SK-N-SH (cell line): ENCODE measurements at regions not wholly inside any gene's neighbourhood (a gene's known extent, or its start where the extent isn't known, plus 50 kb on each side); places are given as distances from the start of the nearest gene placed in this dataset.

Source experiments
- CTCF ChIA-PET: fragments of 300-600, 350-600 bp; formaldehyde crosslinking; extraction: SDS; loops from one replicate; lab custom pipeline; 2021; lab: Yijun Ruan, JAX
- POLR2A ChIA-PET: fragments of 350-600 bp; sonication (Branson Sonifier 250); formaldehyde crosslinking; extraction: SDS; loops from one replicate; lab custom pipeline; 2020; ENCODE audit warnings: antibody characterized with exemption, inconsistent platforms; lab: Yijun Ruan, JAX
- DNase-seq: peaks from one replicate; pipeline ENCODE4 v3.0.0; 2012
- H2AFZ ChIP-seq: fragments of 200-600 bp; sonication (generic); 2 replicates; pipeline ENCODE4 v1.8.1; 2016; ENCODE audit warnings: antibody characterized with exemption, mild to moderate bottlenecking, low read depth
- H3F3A ChIP-seq: fragments of 200-600 bp; sonication (generic); replicated peaks from 2 replicates; pipeline ENCODE3; 2016; ENCODE audit warnings: antibody characterized with exemption, mild to moderate bottlenecking; ENCODE audit not compliant: insufficient read depth
- H3K27ac ChIP-seq, 2 experiments: fragments of 200-500 bp in 1 of 2; fragments of 200-600 bp in 1 of 2; sonication (Bioruptor generic) in 1 of 2; sonication (generic), shearing (Covaris generic) in 1 of 2; 2 replicates each; pipeline versions ENCODE4 v1.5.1 to v1.6.1; 2014 to 2016; ENCODE audit warnings: low read depth in 2 of 2, inconsistent platforms in 1 of 2, low read length in 1 of 2, mild to moderate bottlenecking in 1 of 2, mixed read lengths in 1 of 2
- H3K27me3 ChIP-seq: fragments of 200-600 bp; sonication (generic), shearing (Covaris generic); 2 replicates; pipeline ENCODE4 v1.6.1; 2016; ENCODE audit warnings: mixed run types; ENCODE audit not compliant: insufficient read depth
- H3K36me3 ChIP-seq, 2 experiments: fragments of 200-500 bp in 1 of 2; fragments of 200-600 bp in 1 of 2; sonication (Bioruptor generic) in 1 of 2; sonication (generic) in 1 of 2; replicated peaks in 1 of 2; 2 replicates each; pipeline versions ENCODE3 to v1.5.1; 2014 to 2016; ENCODE audit warnings: low read length in 1 of 2, mild to moderate bottlenecking in 1 of 2; ENCODE audit not compliant: insufficient read depth in 2 of 2, control insufficient read depth in 1 of 2
- H3K4me1 ChIP-seq, 2 experiments: fragments of 200-500 bp in 1 of 2; fragments of 200-600 bp in 1 of 2; sonication (Bioruptor generic) in 1 of 2; sonication (generic), shearing (Covaris generic) in 1 of 2; 2 replicates each; pipeline versions ENCODE4 v1.5.1 to v1.6.1; 2014 to 2016; ENCODE audit warnings: low read depth in 1 of 2, low read length in 1 of 2, mixed run types in 1 of 2; ENCODE audit not compliant: insufficient read depth in 2 of 2, control insufficient read depth in 1 of 2
- H3K4me2 ChIP-seq: fragments of 200-600 bp; sonication (generic), shearing (Covaris generic); 2 replicates; pipeline ENCODE4 v1.6.1; 2017; ENCODE audit warnings: mixed run types
- H3K4me3 ChIP-seq, 2 experiments: fragments of 200-500 bp in 1 of 2; fragments of 200-600 bp in 1 of 2; sonication (Bioruptor generic) in 1 of 2; sonication (generic), shearing (Covaris generic) in 1 of 2; 2 replicates each; pipeline versions ENCODE4 v1.5.1 to v1.8.1; 2014 to 2016; ENCODE audit warnings: low read depth in 2 of 2, inconsistent platforms in 1 of 2, low read length in 1 of 2, mild to moderate bottlenecking in 1 of 2, mixed read lengths in 1 of 2, moderate library complexity in 1 of 2
- H3K79me2 ChIP-seq: fragments of 200-600 bp; sonication (generic); 2 replicates; pipeline ENCODE4 v1.8.1; 2017; ENCODE audit warnings: mild to moderate bottlenecking; ENCODE audit not compliant: insufficient read depth
- H3K9ac ChIP-seq: fragments of 200-600 bp; sonication (generic); 2 replicates; pipeline ENCODE4 v1.6.1; 2017; ENCODE audit warnings: mixed run types
- H3K9me2 ChIP-seq: fragments of 200-600 bp; sonication (generic); 2 replicates; pipeline ENCODE4 v1.6.1; 2017; ENCODE audit warnings: mixed run types
- H3K9me3 ChIP-seq: fragments of 200-600 bp; sonication (generic); 2 replicates; pipeline ENCODE4 v1.6.1; 2017; ENCODE audit warnings: mixed run types, mild to moderate bottlenecking, moderate library complexity
- H4K20me1 ChIP-seq: fragments of 200-600 bp; sonication (generic); 2 replicates; pipeline ENCODE4 v1.6.1; 2017; ENCODE audit warnings: mild to moderate bottlenecking, mixed run types; ENCODE audit not compliant: insufficient read depth
- FOSL2 ChIP-seq: IDR thresholded peaks from 2 replicates; pipeline ENCODE4 v1.4.0; 2012; ENCODE audit warnings: low read depth, mild to moderate bottlenecking, moderate library complexity, borderline replicate concordance
- GABPA ChIP-seq: IDR thresholded peaks from 2 replicates; pipeline ENCODE4 v1.4.0; 2012; ENCODE audit warnings: low read depth, mild to moderate bottlenecking
- IRF3 ChIP-seq: fragments of 150-350 bp; IDR thresholded peaks from 2 replicates; pipeline ENCODE4 v1.6.1; 2016; ENCODE audit warnings: mild to moderate bottlenecking, low read depth, low read length
- JUND ChIP-seq: IDR thresholded peaks from 2 replicates; pipeline ENCODE4 v1.4.0; 2012
- NFIC ChIP-seq: IDR thresholded peaks from 2 replicates; pipeline ENCODE4 v1.4.0; 2012; ENCODE audit warnings: borderline replicate concordance
- PBX3 ChIP-seq: IDR thresholded peaks from 2 replicates; pipeline ENCODE4; 2012
- RAD21 ChIP-seq: IDR thresholded peaks from 2 replicates; pipeline ENCODE4 v1.6.1; 2012; ENCODE audit warnings: mild to moderate bottlenecking, low read length
- REST ChIP-seq: IDR thresholded peaks from 2 replicates; pipeline ENCODE4 v1.6.1; 2012; ENCODE audit warnings: mild to moderate bottlenecking, low read depth, low read length, moderate library complexity
- SIN3A ChIP-seq: IDR thresholded peaks from 2 replicates; pipeline ENCODE4 v1.6.1; 2012; ENCODE audit warnings: low read depth, mild to moderate bottlenecking, low read length, moderate library complexity, borderline replicate concordance
- TCF12 ChIP-seq: IDR thresholded peaks from 2 replicates; pipeline ENCODE4 v1.4.0; 2012
- TEAD4 ChIP-seq: IDR thresholded peaks from 2 replicates; pipeline ENCODE4 v1.4.0; 2012; ENCODE audit warnings: mild to moderate bottlenecking, borderline replicate concordance; ENCODE audit not compliant: insufficient read depth
- ZBTB33 ChIP-seq: IDR thresholded peaks from 2 replicates; pipeline ENCODE4 v1.4.0; 2012; ENCODE audit warnings: low read depth, borderline replicate concordance
- WGBS: methylation state at CpG from one replicate; pipeline ENCODE4 v1.1.6; 2017; ENCODE audit warnings: low lambda C conversion rate; 5-methylcytosine and 5-hydroxymethylcytosine counted together

GRCh38 chr13:82187227-82187626 is 1695.0 kb downstream of the SLITRK1 start:
- H2AFZ ChIP-seq: no peak overlapping the region
- POLR2A ChIA-PET: no interaction called here
- H3K9ac ChIP-seq: no peak overlapping the region
- H3K9me3 ChIP-seq: no peaks in the 10 kb centered on the region
- H3K4me2 ChIP-seq: no peak overlapping the region
- H3K36me3 ChIP-seq: no peaks in the 10 kb centered on the region
- H3K27me3 ChIP-seq: no peaks in the 10 kb centered on the region
- no peak for DNase-seq
- no peak for TF ChIP-seq PBX3
- TF ChIP-seq GABPA: no peak
- 0% methylated on average over 1 of the region's 1 CpG for WGBS
- H3K4me1 ChIP-seq: no peaks in the 10 kb centered on the region
- no peaks in the 10 kb centered on the region for H4K20me1 ChIP-seq
- CTCF ChIA-PET: no interaction called here
- H3K79me2 ChIP-seq: no peaks in the 10 kb centered on the region
- no peaks in the 10 kb centered on the region for H3F3A ChIP-seq
- no peak overlapping the region for H3K4me3 ChIP-seq
- no peaks in the 10 kb centered on the region for H3K9me2 ChIP-seq
- H3K27ac ChIP-seq: no peak overlapping the region

GRCh38 chr13:82176751-82177150 is 1705.5 kb downstream of the SLITRK1 start:
- DNase-seq: no peak
- no peaks in the 10 kb centered on the region for H4K20me1 ChIP-seq
- no peaks in the 10 kb centered on the region for H3K36me3 ChIP-seq
- POLR2A ChIA-PET: no interaction called here
- no peak overlapping the region for H3K27ac ChIP-seq
- H3K27me3 ChIP-seq: no peaks in the 10 kb centered on the region
- H3K79me2 ChIP-seq: no peaks in the 10 kb centered on the region
- no peak overlapping the region for H3K4me2 ChIP-seq
- TF ChIP-seq FOSL2: no peak
- TF ChIP-seq NFIC: no peak
- TF ChIP-seq REST: no peak
- no peak for TF ChIP-seq IRF3
- TF ChIP-seq JUND: no peak
- no peak for TF ChIP-seq ZBTB33
- TF ChIP-seq GABPA: no peak
- no peak for TF ChIP-seq TCF12
- no peak for TF ChIP-seq SIN3A
- no peak for TF ChIP-seq RAD21
- no peak for TF ChIP-seq TEAD4
- H3K4me3 ChIP-seq: no peak overlapping the region
- CTCF ChIA-PET: no interaction called here
- H3K9ac ChIP-seq: no peak overlapping the region
- no peaks in the 10 kb centered on the region for H3F3A ChIP-seq
- H3K9me2 ChIP-seq: no peaks in the 10 kb centered on the region
- no peak overlapping the region for H2AFZ ChIP-seq
- no peaks in the 10 kb centered on the region; the same call in 1 of the 2 replicates for H3K9me3 ChIP-seq
- H3K4me1 ChIP-seq: no peaks in the 10 kb centered on the region
